RWPE1 (cell line): ENCODE measurements at regions not wholly inside any gene's neighbourhood (a gene's known extent, or its start where the extent isn't known, plus 50 kb on each side); places are given as distances from the start of the nearest gene placed in this dataset.
"Not testable (repeated sequence)": the region's sequence is repeated elsewhere in the genome, so short reads cannot be mapped to it uniquely, and the experiment has no call there.

Source experiments
- CTCF ChIA-PET: fragments of 350-600 bp; sonication (Branson Sonifier 250); formaldehyde crosslinking; extraction: SDS; loops from one replicate; lab custom pipeline; 2021; lab: Yijun Ruan, JAX
- POLR2A ChIA-PET: fragments of 400-600 bp; formaldehyde crosslinking; extraction: SDS; loops from one replicate; lab custom pipeline; 2020; ENCODE audit warnings: antibody characterized with exemption; ENCODE audit not compliant: low non-redundant PET; lab: Yijun Ruan, JAX
- DNase-seq: peaks from one replicate; pipeline ENCODE4 v3.0.0; 2012; ENCODE audit warnings: low spot score
- H3K27ac ChIP-seq: fragments of 450-650 bp; 2 replicates; pipeline ENCODE4 v1.5.1; 2017
- CTCF ChIP-seq: fragments of 450-650 bp; conservative IDR thresholded peaks from 2 replicates; pipeline ENCODE4 v1.5.1; 2017; ENCODE audit warnings: low read depth, mild to moderate bottlenecking

- no peak for TF ChIP-seq CTCF
- H3K27ac ChIP-seq: no peak overlapping the region
- POLR2A ChIA-PET: no interaction called here
- DNase-seq: no peak
- CTCF ChIA-PET: no interaction called here
Measured at GRCh38 chr16:29304251-29304650, 102.3 kb downstream of the NPIPB11 start.

- no peak for DNase-seq
- CTCF ChIA-PET: no interaction called here
- POLR2A ChIA-PET: no interaction called here
- H3K27ac ChIP-seq: no peak overlapping the region
- TF ChIP-seq CTCF: no peak
Measured at GRCh38 chr16:29303520-29303919, 103.0 kb downstream of the NPIPB11 start.

- H3K27ac ChIP-seq: no peak overlapping the region
- no peak for TF ChIP-seq CTCF
- ChIA-PET POLR2A (no interaction called here), CTCF (no interaction called here)
- DNase-seq: no peak
Measured at GRCh38 chr16:29302976-29303375, 103.5 kb downstream of the NPIPB11 start.

GRCh38 chr16:29302433-29302832, 104.1 kb downstream of the NPIPB11 start:
- POLR2A ChIA-PET, H3K27ac ChIP-seq, CTCF ChIA-PET, DNase-seq: not testable (repeated sequence)

- POLR2A ChIA-PET, H3K27ac ChIP-seq, DNase-seq, CTCF ChIA-PET: not testable (repeated sequence)
Measured at GRCh38 chr16:29301662-29302285, 104.7 kb downstream of the NPIPB11 start.

GRCh38 chr16:29300541-29301535, 105.7 kb downstream of the NPIPB11 start:
- H3K27ac ChIP-seq: peak overlapping the region; percentile 52
- POLR2A ChIA-PET, DNase-seq, CTCF ChIA-PET: not testable (repeated sequence)

- POLR2A ChIA-PET, DNase-seq, CTCF ChIA-PET: not testable (repeated sequence)
- H3K27ac ChIP-seq: peak overlapping the region; percentile 52
Measured at GRCh38 chr16:29300030-29300491, 106.5 kb downstream of the NPIPB11 start.

- DNase-seq, POLR2A ChIA-PET, CTCF ChIA-PET, H3K27ac ChIP-seq: not testable (repeated sequence)
Measured at GRCh38 chr16:29298997-29299396, 107.5 kb downstream of the NPIPB11 start.

- H3K27ac ChIP-seq, DNase-seq, POLR2A ChIA-PET, CTCF ChIA-PET: not testable (repeated sequence)
Measured at GRCh38 chr16:29298307-29298706, 108.2 kb downstream of the NPIPB11 start.

- CTCF ChIA-PET, POLR2A ChIA-PET, DNase-seq, H3K27ac ChIP-seq: not testable (repeated sequence)
Measured at GRCh38 chr16:29297809-29298177, 108.7 kb downstream of the NPIPB11 start.

GRCh38 chr16:29297144-29297808, 109.2 kb downstream of the NPIPB11 start:
- DNase-seq, H3K27ac ChIP-seq, CTCF ChIA-PET, POLR2A ChIA-PET: not testable (repeated sequence)

GRCh38 chr16:29296176-29296575, 110.3 kb downstream of the NPIPB11 start:
- POLR2A ChIA-PET, CTCF ChIA-PET, H3K27ac ChIP-seq, DNase-seq: not testable (repeated sequence)
